Fibroblast of pulmonary artery (primary cell): ENCODE measurements at regions not wholly inside any gene's neighbourhood (a gene's known extent, or its start where the extent isn't known, plus 50 kb on each side); places are given as distances from the start of the nearest gene placed in this dataset.

Source experiments
- DNase-seq: peaks from one replicate; pipeline ENCODE4 v3.0.0-alpha.2; 2010; ENCODE audit warnings: low read depth
- H3K4me3 ChIP-seq: replicated peaks from 2 replicates; pipeline ENCODE4 v1.5.1; 2011; ENCODE audit warnings: low read depth, mild to moderate bottlenecking, control low read depth, low read length, moderate library complexity
- CTCF ChIP-seq: IDR thresholded peaks from 2 replicates; pipeline ENCODE4 v1.5.1; 2011; ENCODE audit warnings: mild to moderate bottlenecking, control low read depth, low read length, inconsistent platforms; ENCODE audit errors: missing control alignments

- DNase-seq, result no peak
- no peak overlapping the region for H3K4me3 ChIP-seq
- no peak for TF ChIP-seq CTCF
Observed at GRCh38 chr20:60095456-60095855, 137.2 kb downstream of the CDH26 start.

GRCh38 chr20:60096166-60096565 is 137.9 kb downstream of the CDH26 start:
- DNase-seq, result no peak
- H3K4me3 ChIP-seq, result no peak overlapping the region

GRCh38 chr20:60097285-60097684 is 139.1 kb downstream of the CDH26 start:
- no peak overlapping the region for H3K4me3 ChIP-seq
- no peak for DNase-seq
- no peak for TF ChIP-seq CTCF

More at GRCh38 chr20:60096166-60096565, 137.9 kb downstream of the CDH26 start:
- TF ChIP-seq CTCF, result no peak

- no peak for TF ChIP-seq CTCF
- no peak for DNase-seq
- H3K4me3 ChIP-seq, result no peak overlapping the region
Observed at GRCh38 chr20:60100780-60101179, 142.6 kb downstream of the CDH26 start.

GRCh38 chr20:60101201-60101890 is 143.1 kb downstream of the CDH26 start:
- TF ChIP-seq CTCF, result no peak
- no peak overlapping the region for H3K4me3 ChIP-seq
- DNase-seq, result no peak

- no peak overlapping the region for H3K4me3 ChIP-seq
- TF ChIP-seq CTCF, result no peak
- DNase-seq, result no peak
Observed at GRCh38 chr20:60101891-60102281, 143.7 kb downstream of the CDH26 start.

GRCh38 chr20:60102665-60103210 is 144.5 kb downstream of the CDH26 start:
- H3K4me3 ChIP-seq, result no peak overlapping the region
- no peak for TF ChIP-seq CTCF
- no peak for DNase-seq
